ENCODE measurements at regions not wholly inside any gene's neighbourhood (a gene's known extent, or its start where the extent isn't known, plus 50 kb on each side); places are given as distances from the start of the nearest gene placed in this dataset.

DNA sequence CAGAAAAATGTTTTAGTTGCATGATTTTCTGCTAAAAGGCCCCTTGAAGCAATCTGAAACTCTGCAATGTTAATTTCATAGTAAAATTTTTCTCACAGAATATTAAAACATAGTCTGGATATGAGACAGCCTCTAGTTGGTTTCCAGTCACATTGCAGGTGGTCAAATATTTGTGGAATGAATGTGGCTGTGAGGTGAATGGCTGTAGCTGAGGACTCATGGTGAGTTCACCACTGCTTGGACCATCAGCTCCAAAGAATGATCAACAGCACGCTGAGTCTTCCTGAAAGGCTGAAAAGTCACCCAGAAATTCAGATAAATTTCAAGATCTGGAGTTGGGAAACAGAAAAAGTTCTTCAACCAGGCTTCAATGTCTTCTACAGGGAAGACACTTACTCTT, 79.8 kb downstream of the MAT2B start:
- TF ChIP-seq, protein P1, sequence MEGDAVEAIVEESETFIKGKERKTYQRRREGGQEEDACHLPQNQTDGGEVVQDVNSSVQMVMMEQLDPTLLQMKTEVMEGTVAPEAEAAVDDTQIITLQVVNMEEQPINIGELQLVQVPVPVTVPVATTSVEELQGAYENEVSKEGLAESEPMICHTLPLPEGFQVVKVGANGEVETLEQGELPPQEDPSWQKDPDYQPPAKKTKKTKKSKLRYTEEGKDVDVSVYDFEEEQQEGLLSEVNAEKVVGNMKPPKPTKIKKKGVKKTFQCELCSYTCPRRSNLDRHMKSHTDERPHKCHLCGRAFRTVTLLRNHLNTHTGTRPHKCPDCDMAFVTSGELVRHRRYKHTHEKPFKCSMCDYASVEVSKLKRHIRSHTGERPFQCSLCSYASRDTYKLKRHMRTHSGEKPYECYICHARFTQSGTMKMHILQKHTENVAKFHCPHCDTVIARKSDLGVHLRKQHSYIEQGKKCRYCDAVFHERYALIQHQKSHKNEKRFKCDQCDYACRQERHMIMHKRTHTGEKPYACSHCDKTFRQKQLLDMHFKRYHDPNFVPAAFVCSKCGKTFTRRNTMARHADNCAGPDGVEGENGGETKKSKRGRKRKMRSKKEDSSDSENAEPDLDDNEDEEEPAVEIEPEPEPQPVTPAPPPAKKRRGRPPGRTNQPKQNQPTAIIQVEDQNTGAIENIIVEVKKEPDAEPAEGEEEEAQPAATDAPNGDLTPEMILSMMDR (IDR thresholded peaks at IDR 0.05), result no peak
- no peak for DNase-seq
- Mint-ChIP-seq H3K4me1 (no peaks in the 10 kb centered on the region), H3K27ac (no peak overlapping the region), H3K27me3 (ENCODE audit: low read depth in 3 of 3) (no peaks in the 10 kb centered on the region), H3K9me3 (peaks cover 0 to 15% (median 4%) of the 10 kb centered on the region in 7 donors), H3K4me3 (no peak overlapping the region), H3K36me3 (no peaks in the 10 kb centered on the region)
- Histone ChIP-seq H3K79me2 (ENCODE audit: insufficient read depth, low read length) (no peaks in the 10 kb centered on the region), H3K27ac (ENCODE audit: low read depth in 1 of 2, low read length in 2 of 2) (no peak overlapping the region), H3K36me3 (replicated peaks in 1 of 2; ENCODE audit: control insufficient read depth in 1 of 2, insufficient read depth in 2 of 2, low read length in 2 of 2) (no peaks in the 10 kb centered on the region), H3K9ac (ENCODE audit: insufficient read depth, low read length, poor library complexity, severe bottlenecking) (no peak overlapping the region), H3K9me3 (replicated peaks in 1 of 2; ENCODE audit: control insufficient read depth in 1 of 2, insufficient read depth in 1 of 2, low read length in 2 of 2) (no peaks in the 10 kb centered on the region), H3K4me1 (ENCODE audit: control insufficient read depth in 1 of 2, insufficient read depth in 2 of 2, low read length in 2 of 2) (no peaks in the 10 kb centered on the region), H4K20me1 (ENCODE audit: insufficient read depth, low read length) (no peaks in the 10 kb centered on the region), H2AFZ (ENCODE audit: insufficient read depth, low read depth, low read length, poor library complexity, severe bottlenecking) (no peak overlapping the region), H3K4me2 (replicated peaks; ENCODE audit: extremely low read depth, low read length, poor library complexity, severe bottlenecking) (no peak overlapping the region), H3K27me3 (ENCODE audit: control insufficient read depth in 2 of 2, insufficient read depth in 2 of 2, low read length in 2 of 2) (no peaks in the 10 kb centered on the region), H3K4me3 (replicated peaks in 1 of 3; ENCODE audit: low read depth in 2 of 3, low read length in 3 of 3) (no peak overlapping the region)
- 86% methylated on average over 1 of the region's 1 CpG for WGBS (ENCODE audit: insufficient coverage)
- intact Hi-C loops (cut with micrococcal nuclease), result no loop called here

DNA sequence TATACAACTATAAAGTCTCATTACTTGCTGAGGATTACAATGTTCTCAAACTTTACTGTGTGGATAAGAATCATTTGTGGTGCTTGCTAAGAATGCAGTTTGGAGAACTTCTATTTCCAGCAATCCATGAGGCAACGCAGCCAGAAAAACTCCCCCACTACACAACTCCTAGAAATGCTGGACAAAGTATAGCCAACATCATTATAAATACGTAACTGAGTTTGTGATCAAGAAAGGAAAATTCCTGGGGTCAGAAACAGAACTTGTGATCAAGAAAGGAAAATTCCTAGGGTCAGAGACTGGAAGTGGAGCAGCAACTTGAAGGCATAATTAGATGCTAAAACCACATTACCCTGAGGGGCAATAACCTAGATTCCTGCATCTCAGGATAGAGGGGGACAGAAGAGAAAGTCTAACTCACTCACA, 81.1 kb downstream of the MAT2B start:
- Mint-ChIP-seq H3K27me3 (ENCODE audit: low read depth in 3 of 3) (no peaks in the 10 kb centered on the region), H3K4me1 (no peaks in the 10 kb centered on the region), H3K27ac (no peak overlapping the region), H3K36me3 (no peaks in the 10 kb centered on the region), H3K9me3 (peaks cover 0 to 12% (median 3%) of the 10 kb centered on the region in 7 donors), H3K4me3 (no peak overlapping the region)
- Histone ChIP-seq H4K20me1 (ENCODE audit: insufficient read depth, low read length) (no peaks in the 10 kb centered on the region), H3K79me2 (ENCODE audit: insufficient read depth, low read length) (no peaks in the 10 kb centered on the region), H3K4me3 (replicated peaks in 1 of 3; ENCODE audit: low read depth in 2 of 3, low read length in 3 of 3) (no peak overlapping the region), H3K27me3 (ENCODE audit: control insufficient read depth in 2 of 2, insufficient read depth in 2 of 2, low read length in 2 of 2) (no peaks in the 10 kb centered on the region), H3K9me3 (replicated peaks in 1 of 2; ENCODE audit: control insufficient read depth in 1 of 2, insufficient read depth in 1 of 2, low read length in 2 of 2) (no peaks in the 10 kb centered on the region), H3K27ac (ENCODE audit: low read depth in 1 of 2, low read length in 2 of 2) (no peak overlapping the region), H3K4me2 (replicated peaks; ENCODE audit: extremely low read depth, low read length, poor library complexity, severe bottlenecking) (no peak overlapping the region), H3K36me3 (replicated peaks in 1 of 2; ENCODE audit: control insufficient read depth in 1 of 2, insufficient read depth in 2 of 2, low read length in 2 of 2) (no peaks in the 10 kb centered on the region), H2AFZ (ENCODE audit: insufficient read depth, low read depth, low read length, poor library complexity, severe bottlenecking) (no peak overlapping the region), H3K4me1 (ENCODE audit: control insufficient read depth in 1 of 2, insufficient read depth in 2 of 2, low read length in 2 of 2) (no peaks in the 10 kb centered on the region), H3K9ac (ENCODE audit: insufficient read depth, low read length, poor library complexity, severe bottlenecking) (no peak overlapping the region)
- no peak for DNase-seq
- intact Hi-C loops (cut with micrococcal nuclease), result no loop called here
- TF ChIP-seq, protein P1 (IDR thresholded peaks at IDR 0.05), result no peak
- no CpG with 5 or more reads among the region's 2 CpGs for WGBS (ENCODE audit: insufficient coverage)

All from CD14-positive monocyte (primary cell).